ENCODE measurements at regions not wholly inside any gene's neighbourhood (a gene's known extent, or its start where the extent isn't known, plus 50 kb on each side); places are given as distances from the start of the nearest gene placed in this dataset.

- Histone ChIP-seq H3K27me3 (ENCODE audit: control insufficient read depth, insufficient read depth, low read length) (no peaks in the 10 kb centered on the region), H3K4me1 (ENCODE audit: control insufficient read depth in 2 of 3, insufficient read depth in 2 of 3, low read depth in 1 of 3, low read length in 3 of 3) (no peaks in the 10 kb centered on the region), H3K36me3 (ENCODE audit: control insufficient read depth in 2 of 3, insufficient read depth in 3 of 3, low read length in 3 of 3) (no peaks in the 10 kb centered on the region), H3K9ac (ENCODE audit: low read length in 3 of 3) (no peak overlapping the region), H3K27ac (ENCODE audit: low read depth in 2 of 2, low read length in 2 of 2) (no peak overlapping the region), H3K9me3 (ENCODE audit: control insufficient read depth in 2 of 3, insufficient read depth in 1 of 3, low read length in 3 of 3) (no peaks in the 10 kb centered on the region), H3K4me3 (ENCODE audit: low read length in 3 of 3) (no peak overlapping the region)
- FAIRE-seq (no peak), DNase-seq (no peak)
- TF ChIP-seq CTCF (IDR thresholded peaks at IDR 0.05; ENCODE audit: borderline replicate concordance, extremely low read depth, insufficient read depth), result no peak
- intact Hi-C loops (cut with DNase I), result no loop called here
Observed at GRCh38 chr1:99565606-99566289, 80.2 kb upstream of the PALMD start.

- Histone ChIP-seq H3K9ac (ENCODE audit: low read length in 3 of 3) (no peak overlapping the region), H3K27me3 (ENCODE audit: control insufficient read depth, insufficient read depth, low read length) (no peaks in the 10 kb centered on the region), H3K4me1 (ENCODE audit: control insufficient read depth in 2 of 3, insufficient read depth in 2 of 3, low read depth in 1 of 3, low read length in 3 of 3) (no peaks in the 10 kb centered on the region), H3K4me3 (ENCODE audit: low read length in 3 of 3) (no peak overlapping the region), H3K9me3 (ENCODE audit: control insufficient read depth in 2 of 3, insufficient read depth in 1 of 3, low read length in 3 of 3) (no peaks in the 10 kb centered on the region), H3K36me3 (ENCODE audit: control insufficient read depth in 2 of 3, insufficient read depth in 3 of 3, low read length in 3 of 3) (no peaks in the 10 kb centered on the region), H3K27ac (ENCODE audit: low read depth in 2 of 2, low read length in 2 of 2) (no peak overlapping the region)
- intact Hi-C loops (cut with DNase I), result no loop called here
- DNase-seq (no peak), FAIRE-seq (no peak)
- TF ChIP-seq CTCF (IDR thresholded peaks at IDR 0.05; ENCODE audit: borderline replicate concordance, extremely low read depth, insufficient read depth), result no peak
Observed at GRCh38 chr1:99566290-99567021, 79.5 kb upstream of the PALMD start.

- FAIRE-seq (no peak), DNase-seq (no peak)
- Histone ChIP-seq H3K9ac (ENCODE audit: low read length in 3 of 3) (no peak overlapping the region), H3K4me1 (ENCODE audit: control insufficient read depth in 2 of 3, insufficient read depth in 2 of 3, low read depth in 1 of 3, low read length in 3 of 3) (no peaks in the 10 kb centered on the region), H3K27ac (ENCODE audit: low read depth in 2 of 2, low read length in 2 of 2) (no peak overlapping the region), H3K36me3 (ENCODE audit: control insufficient read depth in 2 of 3, insufficient read depth in 3 of 3, low read length in 3 of 3) (no peaks in the 10 kb centered on the region), H3K4me3 (ENCODE audit: low read length in 3 of 3) (no peak overlapping the region), H3K9me3 (ENCODE audit: control insufficient read depth in 2 of 3, insufficient read depth in 1 of 3, low read length in 3 of 3) (no peaks in the 10 kb centered on the region), H3K27me3 (ENCODE audit: control insufficient read depth, insufficient read depth, low read length) (no peaks in the 10 kb centered on the region)
- no peak for TF ChIP-seq CTCF (IDR thresholded peaks at IDR 0.05; ENCODE audit: borderline replicate concordance, extremely low read depth, insufficient read depth)
- intact Hi-C loops (cut with DNase I), result no loop called here
Observed at GRCh38 chr1:99570486-99571089, 75.3 kb upstream of the PALMD start.

Measured in kidney (tissue), 13 donors.